HG03066 (cell line): ENCODE measurements at regions not wholly inside any gene's neighbourhood (a gene's known extent, or its start where the extent isn't known, plus 50 kb on each side); places are given as distances from the start of the nearest gene placed in this dataset.

Source experiments
- ATAC-seq: cut with Tn5 transposase; IDR thresholded peaks from one replicate; pipeline ENCODE4 v1.9.1; 2021; ENCODE audit warnings: low read depth; ENCODE audit not compliant: unreplicated experiment

GRCh38 chr3:162168715-162169114 is 672.1 kb downstream of the OTOL1 start:
- no peak for ATAC-seq

- ATAC-seq = no peak
These were observed 674.0 kb downstream of the OTOL1 start for GRCh38 chr3:162170581-162170980.

- ATAC-seq = no peak
These were observed 675.4 kb downstream of the OTOL1 start for GRCh38 chr3:162171970-162172369.

- no peak for ATAC-seq
These were observed 678.5 kb downstream of the OTOL1 start for GRCh38 chr3:162175145-162175544.

GRCh38 chr3:162175878-162176277 is 679.3 kb downstream of the OTOL1 start:
- ATAC-seq = no peak

- no peak for ATAC-seq
These were observed 686.8 kb downstream of the OTOL1 start for GRCh38 chr3:162183440-162183839.

- ATAC-seq = no peak
These were observed 695.9 kb downstream of the OTOL1 start for GRCh38 chr3:162192340-162193029.

GRCh38 chr3:162193148-162194095 is 696.8 kb downstream of the OTOL1 start:
- ATAC-seq = no peak

- ATAC-seq = no peak
These were observed 698.5 kb downstream of the OTOL1 start for GRCh38 chr3:162195147-162195546.

GRCh38 chr3:162196964-162197363 is 700.4 kb downstream of the OTOL1 start:
- ATAC-seq = no peak

GRCh38 chr3:162200836-162201235 is 704.2 kb downstream of the OTOL1 start:
- ATAC-seq = no peak

- no peak for ATAC-seq
These were observed 710.0 kb downstream of the OTOL1 start for GRCh38 chr3:162206648-162207047.

GRCh38 chr3:162211470-162211869 is 714.9 kb downstream of the OTOL1 start:
- ATAC-seq = no peak

- no peak for ATAC-seq
These were observed 716.6 kb downstream of the OTOL1 start for GRCh38 chr3:162213196-162213595.

GRCh38 chr3:162213956-162214355 is 717.3 kb downstream of the OTOL1 start:
- ATAC-seq = no peak

- no peak for ATAC-seq
These were observed 721.0 kb downstream of the OTOL1 start for GRCh38 chr3:162217647-162218046.

GRCh38 chr3:162218479-162218878 is 721.9 kb downstream of the OTOL1 start:
- no peak for ATAC-seq

GRCh38 chr3:162224746-162225145 is 728.1 kb downstream of the OTOL1 start:
- ATAC-seq = no peak

GRCh38 chr3:162236949-162237348 is 740.3 kb downstream of the OTOL1 start:
- ATAC-seq = no peak

- no peak for ATAC-seq
These were observed 754.2 kb downstream of the OTOL1 start for GRCh38 chr3:162250782-162251181.

- ATAC-seq = no peak
These were observed 765.5 kb downstream of the OTOL1 start for GRCh38 chr3:162262129-162262528.

- ATAC-seq = no peak
These were observed 767.0 kb downstream of the OTOL1 start for GRCh38 chr3:162263596-162263995.
